GM11168 (cell line): ENCODE measurements at regions not wholly inside any gene's neighbourhood (a gene's known extent, or its start where the extent isn't known, plus 50 kb on each side); places are given as distances from the start of the nearest gene placed in this dataset.
"Not testable (repeated sequence)": the region's sequence is repeated elsewhere in the genome, so short reads cannot be mapped to it uniquely, and the experiment has no call there.

ENCODE experiments used
- in situ Hi-C: fragments of 300-500 bp; cut with MboI; formaldehyde crosslinking; loops from one replicate; pipeline ENCODE4 v1.12.0; 2022; ENCODE audit warnings: low sequenced_read_pairs; ENCODE audit not compliant: unreplicated experiment

DNA sequence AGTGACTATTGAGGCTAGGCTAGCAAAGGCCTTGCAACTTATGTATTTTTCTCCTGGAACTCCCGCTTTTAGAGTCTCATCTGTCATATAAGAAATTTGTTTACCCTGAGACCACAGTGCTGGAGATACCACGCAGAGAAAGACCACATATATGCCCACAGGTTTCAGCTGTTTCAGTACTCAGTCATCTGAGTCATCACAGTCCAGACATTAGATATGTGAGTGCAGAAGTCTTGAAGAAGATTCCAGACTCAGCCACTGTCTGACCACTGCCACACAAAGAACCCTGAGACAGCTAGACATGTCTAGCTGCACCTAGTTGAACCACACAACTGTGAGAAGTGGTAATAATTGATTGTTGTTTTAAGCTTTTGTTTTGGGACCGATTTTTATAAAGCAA lies 648.3 kb downstream of the EPM2A start:
- in situ Hi-C loops, result no loop called here

DNA sequence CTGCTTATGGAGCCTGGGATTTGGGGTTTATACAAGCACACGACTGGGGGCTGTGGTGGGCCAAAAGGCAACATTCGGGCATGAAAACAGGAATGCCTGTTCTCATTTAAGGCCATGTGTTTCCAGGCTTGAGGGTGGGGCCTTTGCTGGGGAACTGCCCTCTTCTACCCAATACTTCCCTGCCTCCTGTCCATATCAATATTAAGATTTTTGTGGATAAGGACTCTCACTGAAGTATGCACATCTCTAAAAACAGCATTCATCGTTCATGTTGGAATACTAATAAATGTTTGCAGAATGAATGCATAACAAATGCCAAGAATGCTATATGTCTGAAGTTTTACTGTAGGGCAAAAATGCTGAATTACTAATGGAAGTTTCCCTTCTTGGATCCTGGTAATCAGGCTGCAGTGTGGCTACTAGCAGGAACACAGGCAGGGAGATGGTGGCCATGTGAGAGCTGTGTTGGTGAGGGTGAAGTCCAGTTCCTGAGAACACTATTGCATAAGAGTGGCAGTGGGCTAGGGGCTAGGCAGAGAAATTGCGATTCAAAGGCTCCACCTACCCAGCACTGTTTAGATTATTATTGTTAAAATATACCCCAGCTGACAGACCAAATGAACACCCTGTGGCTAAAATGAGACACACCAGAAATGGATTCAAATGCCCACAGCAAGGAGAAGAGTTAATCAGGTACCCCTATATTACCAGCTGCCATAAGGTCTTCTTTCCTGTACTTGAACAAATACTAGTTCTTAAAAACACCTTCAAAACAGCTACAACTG lies 644.3 kb downstream of the EPM2A start:
- in situ Hi-C loops, result no loop called here

DNA sequence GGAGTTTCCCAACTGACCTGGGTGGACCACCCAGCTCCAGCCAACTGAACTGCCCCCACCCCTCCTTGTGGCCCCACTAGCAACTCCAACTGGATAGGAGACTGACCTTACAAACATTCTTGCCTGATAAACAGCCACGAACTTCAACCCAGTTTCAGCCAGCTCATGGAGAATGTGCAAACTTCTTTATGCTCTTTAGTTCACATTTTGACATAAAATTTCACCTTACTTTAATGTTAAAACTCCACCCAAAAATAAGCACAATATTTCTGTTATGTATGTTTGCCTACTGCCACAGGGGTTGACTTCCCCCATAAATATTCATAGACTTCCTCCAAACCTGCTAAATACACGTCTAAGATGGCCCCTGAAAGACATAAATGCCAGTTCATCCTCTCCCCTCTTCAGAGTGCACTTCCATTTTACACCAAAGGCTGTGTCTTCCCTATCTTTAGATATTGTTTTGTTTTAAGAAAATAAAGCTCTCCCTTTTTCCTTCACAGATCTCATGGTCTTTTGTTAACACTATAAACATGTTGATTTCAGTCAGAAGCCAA lies 643.7 kb downstream of the EPM2A start:
- in situ Hi-C loops, result no loop called here

DNA sequence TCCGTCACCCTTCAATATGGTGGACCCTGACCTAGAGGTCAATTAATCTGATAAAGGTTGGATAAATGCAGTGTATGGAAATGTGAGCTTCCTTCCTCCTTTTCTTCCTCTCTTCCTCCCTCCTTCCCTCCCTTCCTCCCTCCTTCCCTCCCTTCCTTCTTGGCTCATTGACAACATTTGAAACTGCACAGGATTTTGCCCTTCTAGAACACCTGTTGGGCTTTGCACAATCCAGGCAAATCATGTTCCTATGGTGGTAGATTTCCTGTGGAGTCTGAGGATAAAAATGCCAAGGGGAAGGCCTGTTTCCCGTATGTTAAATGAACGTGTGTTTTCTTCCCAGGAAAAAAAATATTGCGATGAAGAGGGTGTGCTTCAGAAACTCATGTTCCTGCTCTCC lies 642.8 kb downstream of the EPM2A start:
- in situ Hi-C loops, result no loop called here

DNA sequence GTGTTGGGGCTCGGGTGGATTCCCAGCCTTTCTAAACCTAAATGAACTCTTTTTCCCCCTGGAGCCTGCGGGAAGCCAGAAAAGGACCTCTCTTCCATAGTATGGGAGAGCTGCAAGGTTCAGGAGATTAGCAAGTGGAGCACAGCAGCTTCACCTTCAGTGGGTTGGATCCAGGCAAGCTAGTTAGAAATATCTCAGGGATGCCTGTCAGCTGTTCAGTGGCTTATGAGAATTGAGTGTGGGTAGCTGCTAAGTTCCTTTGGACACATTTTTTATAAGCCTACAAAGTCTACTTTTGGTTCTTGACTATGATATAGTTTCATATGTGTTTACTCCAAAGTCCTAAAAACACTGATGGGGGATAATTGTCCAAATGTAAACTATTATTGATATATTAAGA lies 642.1 kb downstream of the EPM2A start:
- in situ Hi-C loops, result no loop called here

DNA sequence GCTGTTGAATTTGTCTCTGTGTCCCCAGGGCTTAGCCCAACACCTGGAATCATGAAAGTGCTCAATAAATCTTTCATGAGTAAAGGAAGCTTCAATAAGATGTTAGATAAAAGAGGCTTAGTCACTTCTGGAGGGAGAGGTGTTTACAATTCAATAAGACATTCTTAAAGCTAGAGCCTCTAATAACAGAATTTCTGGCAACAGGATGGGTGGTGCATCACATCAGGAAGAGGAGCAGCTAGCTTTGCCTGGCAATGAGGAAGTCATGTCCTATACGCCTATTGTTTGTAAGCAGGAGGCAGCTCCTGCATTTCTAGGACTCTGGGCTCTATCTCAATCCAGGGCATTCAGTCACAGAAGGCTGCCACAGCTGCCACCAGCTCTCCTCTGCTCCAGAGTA lies 638.5 kb downstream of the EPM2A start:
- in situ Hi-C loops, result no loop called here

DNA sequence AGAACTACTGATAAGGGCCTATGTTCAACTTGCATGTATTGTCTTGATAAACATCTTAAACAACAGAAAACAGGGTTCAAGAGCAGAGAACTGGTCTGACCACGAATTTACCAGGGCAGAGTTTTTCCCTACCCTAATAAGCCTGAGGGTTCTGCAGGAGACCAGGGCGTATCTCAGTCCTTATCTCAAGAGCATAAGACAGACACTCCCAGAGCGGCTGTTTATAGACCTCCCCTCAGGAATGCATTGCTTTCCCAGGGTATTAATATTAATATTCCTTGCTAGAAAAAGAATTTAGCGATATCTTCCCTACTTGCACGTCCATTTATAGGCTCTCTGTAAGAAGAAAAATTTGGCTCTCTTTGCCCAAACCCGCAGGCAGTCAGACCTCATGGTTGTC lies 637.2 kb downstream of the EPM2A start:
- in situ Hi-C loops, result not testable (repeated sequence)

DNA sequence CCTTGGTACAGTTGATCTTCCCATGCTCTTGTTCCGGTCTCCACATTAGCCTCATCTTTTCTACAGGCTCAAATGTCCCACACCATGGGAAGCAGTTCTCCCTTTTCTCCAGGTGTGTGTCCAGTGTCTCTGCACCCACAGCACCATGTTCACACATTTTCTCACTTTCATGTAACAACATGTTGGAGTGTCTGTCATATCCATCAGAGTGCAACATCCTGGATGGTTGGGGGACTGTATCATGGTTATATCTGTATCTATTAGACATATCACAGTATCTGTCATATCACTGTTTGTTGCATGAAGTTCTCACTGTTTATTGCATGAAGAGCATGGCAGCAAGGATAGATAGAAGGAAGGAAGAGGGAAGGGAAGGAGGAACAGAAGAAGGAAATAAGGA lies 635.6 kb downstream of the EPM2A start:
- in situ Hi-C loops, result no loop called here

DNA sequence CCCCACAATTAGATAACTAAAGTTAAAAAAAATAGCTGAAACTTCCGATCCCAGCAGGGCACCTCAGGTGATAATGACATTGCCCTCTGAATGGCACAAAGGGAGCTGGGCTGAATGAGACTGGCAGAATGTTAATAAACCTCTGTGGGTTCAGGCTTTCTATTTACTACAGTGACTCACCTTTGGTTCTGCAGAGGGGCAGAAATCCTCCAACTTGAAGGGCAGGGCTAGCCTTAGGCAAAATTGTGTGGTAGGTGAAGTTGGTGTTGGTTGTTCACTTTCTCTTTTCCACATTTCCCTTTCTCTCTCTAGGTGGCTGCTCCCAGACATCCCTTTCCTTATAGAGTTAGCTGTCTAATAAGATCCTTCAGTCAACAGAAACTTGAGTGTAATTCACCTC lies 625.2 kb downstream of the EPM2A start:
- in situ Hi-C loops, result no loop called here

DNA sequence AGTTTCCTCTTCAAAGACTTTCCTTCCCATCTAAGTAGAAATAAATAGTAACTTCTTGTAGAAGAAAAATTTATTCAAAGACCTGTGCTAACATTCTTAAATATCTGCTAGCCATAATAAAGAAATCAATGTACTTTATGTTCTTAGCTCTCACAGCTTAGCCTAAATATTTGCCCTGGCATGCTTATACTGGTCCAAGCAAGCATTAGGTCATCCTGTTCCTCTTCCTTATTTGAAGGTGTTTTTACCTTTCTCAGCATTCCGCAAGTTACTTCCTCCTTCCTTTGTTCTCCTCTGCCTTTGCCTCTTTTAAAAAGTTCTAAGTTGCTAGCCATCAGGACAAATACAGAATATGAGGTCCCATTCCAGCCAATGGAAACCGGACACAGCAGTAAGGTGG lies 623.9 kb downstream of the EPM2A start:
- in situ Hi-C loops, result not testable (repeated sequence)

DNA sequence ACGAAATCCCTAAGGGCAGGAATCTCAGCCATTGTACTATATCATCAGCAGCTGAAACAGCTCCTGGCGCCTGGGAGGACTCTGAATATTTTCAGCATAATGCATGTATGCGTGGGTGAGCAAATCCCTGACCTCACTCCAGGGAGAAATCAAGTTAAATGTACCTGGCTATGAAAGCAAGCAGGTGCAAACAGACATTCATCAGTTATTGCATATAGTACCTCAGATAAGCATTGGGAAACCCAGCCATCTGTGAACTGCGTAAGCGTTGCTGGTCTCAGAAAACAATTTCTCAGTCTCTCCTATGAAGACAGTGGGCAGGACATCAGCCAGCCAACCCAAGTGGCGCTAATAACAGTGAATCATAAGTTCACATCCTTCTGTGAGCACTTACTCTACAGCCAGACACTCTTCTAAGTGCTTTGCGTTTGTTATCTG lies 622.6 kb downstream of the EPM2A start:
- in situ Hi-C loops, result no loop called here

DNA sequence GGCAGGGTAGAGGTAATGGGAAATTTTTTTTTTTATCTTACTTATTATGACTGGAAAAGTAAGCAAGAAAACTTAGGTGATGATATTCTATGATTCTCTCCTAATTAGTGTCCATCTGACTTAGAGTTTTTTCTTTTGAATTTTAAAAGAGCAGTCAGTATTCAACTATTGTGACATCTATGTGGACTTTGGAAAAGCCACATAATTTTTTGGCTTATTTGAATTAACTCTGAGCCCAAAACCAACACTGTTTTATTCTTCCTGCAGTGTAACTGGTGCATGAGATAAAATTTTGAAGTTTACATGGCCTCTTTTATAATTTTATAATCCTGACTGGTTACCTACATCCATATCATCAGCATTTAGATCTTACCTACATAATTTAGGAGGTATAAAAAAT lies 619.7 kb downstream of the EPM2A start:
- in situ Hi-C loops, result no loop called here

DNA sequence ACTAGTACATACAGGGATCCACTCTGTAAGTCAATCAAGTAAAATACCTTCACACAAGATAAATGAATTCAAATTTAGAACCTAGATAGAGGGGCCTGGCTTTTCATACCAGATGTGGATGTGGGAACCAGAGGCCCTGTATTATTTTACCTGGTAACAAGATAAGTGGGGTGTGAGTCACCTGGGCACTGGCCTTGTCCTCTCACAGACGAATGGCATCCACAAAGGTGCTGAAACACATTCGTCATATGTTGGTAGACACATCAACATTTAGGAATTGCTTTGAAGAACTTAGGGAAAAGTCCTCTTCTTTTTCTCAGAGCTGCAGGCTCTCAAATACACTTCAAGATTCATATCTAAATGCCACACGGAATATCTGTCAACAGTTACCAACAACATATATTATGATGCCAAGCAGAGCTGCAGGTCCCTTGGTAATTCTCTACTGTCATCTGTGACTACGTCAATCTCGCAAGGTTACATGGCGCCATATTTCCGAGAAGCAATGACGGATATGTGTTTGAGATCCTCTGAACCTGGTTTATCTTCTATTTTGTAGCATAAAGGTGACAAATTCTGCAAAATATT lies 618.6 kb downstream of the EPM2A start:
- in situ Hi-C loops, result no loop called here

DNA sequence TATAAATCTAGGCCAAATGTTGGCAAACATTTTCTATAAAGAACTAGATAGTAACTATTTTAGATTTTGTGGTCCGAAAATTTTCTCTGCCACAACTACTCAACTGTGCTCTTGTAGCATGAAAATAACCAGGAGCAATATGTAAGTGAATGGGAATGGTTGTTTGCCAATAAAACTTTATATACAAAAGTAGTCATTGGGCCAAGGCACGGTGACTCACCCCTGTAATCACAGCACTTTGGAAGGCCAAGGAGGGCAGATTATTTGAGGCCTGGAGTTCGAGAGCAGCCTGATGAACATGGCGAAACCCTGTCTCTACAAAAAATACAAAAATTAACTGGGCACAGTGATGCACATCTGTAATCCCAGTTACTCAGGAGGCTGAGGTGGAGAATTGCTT lies 617.1 kb downstream of the EPM2A start:
- in situ Hi-C loops, result no loop called here

DNA sequence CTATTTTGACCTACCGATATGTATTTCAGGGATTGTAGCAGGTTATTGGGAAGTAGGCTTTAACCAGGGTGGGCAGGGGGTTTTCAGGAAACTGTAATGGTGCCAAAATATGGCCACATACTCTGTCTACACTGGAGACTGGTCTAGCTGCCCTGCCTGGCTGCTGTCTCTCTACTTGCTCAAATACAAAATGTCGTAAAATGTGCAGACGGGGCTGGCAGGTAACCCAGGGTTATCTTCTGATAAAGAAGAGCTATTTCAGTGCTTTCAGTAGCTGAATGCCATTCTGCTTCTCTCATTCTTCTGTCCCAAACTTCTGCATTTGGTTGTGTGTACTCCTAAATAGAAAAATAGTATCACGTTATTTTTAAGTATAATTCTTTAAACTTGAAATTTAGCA lies 616.2 kb downstream of the EPM2A start:
- in situ Hi-C loops, result no loop called here

DNA sequence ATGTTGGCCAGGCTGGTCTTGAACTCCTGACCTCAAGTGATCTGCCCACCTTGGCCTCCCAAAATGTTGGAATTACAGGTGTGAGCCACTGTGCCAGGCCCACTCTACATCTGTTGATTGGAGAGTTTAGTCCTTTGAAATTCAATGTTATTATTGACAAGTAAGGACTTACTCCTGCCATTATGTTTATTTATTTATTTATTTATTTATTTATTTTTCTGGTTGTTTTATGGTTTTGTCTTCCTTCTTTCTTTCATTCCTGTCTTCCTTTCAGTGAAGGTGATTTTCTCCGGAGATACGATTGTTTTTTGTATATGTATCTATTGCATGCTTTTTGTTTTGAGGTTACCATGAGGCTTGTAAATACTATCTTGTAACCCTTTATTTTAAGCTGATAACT lies 602.6 kb downstream of the EPM2A start:
- in situ Hi-C loops, result no loop called here

DNA sequence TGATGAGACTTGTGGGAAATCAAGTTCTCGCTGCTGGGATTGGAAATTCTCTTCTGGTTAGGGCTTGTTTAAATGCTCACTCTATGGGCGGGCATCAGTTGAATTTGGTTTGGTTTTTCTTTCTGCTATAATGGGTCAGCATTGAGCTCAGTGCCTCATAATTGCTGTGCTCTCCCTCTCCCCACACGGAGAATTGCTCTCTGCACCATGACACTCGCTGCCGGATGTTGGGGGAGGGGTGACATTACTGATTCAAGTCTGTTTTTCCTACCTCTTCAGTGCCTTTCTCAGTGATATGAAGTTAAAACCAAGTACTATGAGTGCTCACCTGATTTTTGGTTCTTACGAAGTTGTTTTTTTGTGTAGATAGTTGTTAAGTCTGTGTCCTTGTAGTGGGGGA lies 599.6 kb downstream of the EPM2A start:
- in situ Hi-C loops, result no loop called here

DNA sequence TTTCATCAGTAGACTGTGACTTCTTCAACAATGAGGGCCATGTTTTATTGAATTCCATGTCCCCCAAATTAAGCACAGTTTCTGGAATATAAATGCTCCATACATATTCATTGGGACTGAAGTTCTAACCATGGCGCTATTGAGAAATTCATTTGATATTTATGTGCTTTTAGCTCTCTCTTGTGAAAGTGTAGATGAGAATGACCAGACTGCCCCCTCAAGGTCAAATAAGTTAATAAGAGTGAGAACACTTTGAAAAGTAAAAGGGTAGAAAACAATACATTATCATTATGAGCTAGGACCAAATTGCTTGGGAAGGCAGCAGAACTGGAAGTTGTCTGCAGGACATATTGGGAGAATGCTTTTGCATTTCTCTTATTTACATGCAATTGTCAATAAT lies 597.9 kb downstream of the EPM2A start:
- in situ Hi-C loops, result no loop called here

DNA sequence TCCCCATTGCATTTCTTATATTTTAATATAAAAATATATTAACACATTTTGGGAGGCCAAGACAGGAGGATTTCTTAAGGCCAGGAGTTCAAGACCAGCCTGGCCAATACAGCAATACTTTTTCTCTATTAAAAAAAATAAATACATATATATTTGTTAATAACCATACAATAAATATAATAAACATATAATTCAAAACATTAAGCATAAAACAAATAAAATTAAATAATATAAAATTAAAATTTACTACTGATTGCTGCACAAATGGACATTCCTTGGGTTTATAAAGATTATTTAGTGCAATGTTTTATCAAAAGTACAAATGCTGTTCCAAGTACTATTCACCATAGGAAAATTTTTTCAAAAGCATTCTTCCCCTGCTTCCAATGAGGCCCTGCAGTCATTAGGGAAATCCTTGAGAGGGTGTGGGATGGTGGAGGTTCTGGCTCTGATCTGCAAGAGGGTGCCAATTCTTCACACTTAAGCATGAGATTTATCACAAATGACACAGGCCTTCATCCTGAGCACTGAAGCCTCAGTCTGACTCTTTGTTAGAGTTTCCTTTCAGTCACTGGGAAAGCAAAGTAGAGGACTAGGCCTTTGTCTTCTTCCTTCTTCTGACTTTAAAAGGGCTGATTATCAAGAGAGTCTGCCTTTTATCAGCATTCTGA lies 596.7 kb downstream of the EPM2A start:
- in situ Hi-C loops, result no loop called here

DNA sequence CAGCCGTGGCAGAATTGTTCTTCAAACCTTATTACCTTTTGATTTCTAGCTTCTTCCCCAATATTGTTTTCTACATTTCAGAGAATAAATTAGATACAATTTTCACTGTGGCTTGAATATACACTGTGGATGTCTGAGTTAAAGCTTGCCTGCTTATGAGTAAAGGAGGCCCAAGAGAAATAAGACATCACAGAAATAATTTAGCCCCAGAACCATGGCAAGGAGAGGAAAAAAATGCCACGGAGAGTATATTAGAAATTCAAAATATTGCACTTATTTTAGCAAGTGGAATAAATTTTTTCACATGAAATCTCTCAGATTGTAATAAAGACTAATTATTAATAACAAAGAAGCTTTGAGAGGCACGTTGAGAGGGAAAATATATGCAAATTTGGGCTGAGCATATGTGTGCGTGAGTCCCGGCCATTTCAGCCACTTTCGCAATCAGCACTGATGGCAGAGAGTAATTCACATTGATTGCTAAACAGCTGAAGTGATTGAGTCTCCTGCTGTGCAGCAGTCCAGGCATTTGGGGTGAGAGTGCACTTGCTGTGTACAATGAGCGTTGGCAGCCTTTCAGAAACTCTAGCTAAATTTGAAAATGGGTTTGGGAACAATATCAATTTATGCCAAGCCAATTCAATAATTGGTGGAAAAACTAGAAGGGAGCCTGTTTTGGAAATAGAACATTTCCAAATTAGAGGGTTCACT lies 596.0 kb downstream of the EPM2A start:
- in situ Hi-C loops, result no loop called here

DNA sequence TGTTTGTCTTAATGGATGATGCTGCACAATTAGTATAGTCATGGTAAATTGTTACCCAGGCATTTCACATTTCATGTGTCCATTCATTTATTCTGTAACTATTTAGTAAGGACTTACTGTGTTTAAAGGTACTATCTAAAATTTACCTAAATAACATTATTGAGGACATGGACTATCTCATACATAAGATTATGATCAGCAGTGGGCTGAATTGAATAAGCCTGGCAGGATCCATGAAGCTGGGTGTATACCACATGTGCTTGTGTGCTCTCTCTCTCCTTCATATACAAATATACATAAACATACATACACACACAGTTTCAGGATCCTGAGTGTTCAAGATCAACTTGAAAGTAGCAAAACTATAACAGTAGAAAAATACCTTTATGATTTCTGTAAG lies 595.4 kb downstream of the EPM2A start:
- in situ Hi-C loops, result no loop called here
